Inflammatory macrophage treated with lipopolysaccharide for 4 hours (primary cell): ENCODE measurements at regions not wholly inside any gene's neighbourhood (a gene's known extent, or its start where the extent isn't known, plus 50 kb on each side); places are given as distances from the start of the nearest gene placed in this dataset.

Experiments used
- DNase-seq: peaks from one replicate; pipeline ENCODE4 v3.0.0-alpha.2; 2020

DNA sequence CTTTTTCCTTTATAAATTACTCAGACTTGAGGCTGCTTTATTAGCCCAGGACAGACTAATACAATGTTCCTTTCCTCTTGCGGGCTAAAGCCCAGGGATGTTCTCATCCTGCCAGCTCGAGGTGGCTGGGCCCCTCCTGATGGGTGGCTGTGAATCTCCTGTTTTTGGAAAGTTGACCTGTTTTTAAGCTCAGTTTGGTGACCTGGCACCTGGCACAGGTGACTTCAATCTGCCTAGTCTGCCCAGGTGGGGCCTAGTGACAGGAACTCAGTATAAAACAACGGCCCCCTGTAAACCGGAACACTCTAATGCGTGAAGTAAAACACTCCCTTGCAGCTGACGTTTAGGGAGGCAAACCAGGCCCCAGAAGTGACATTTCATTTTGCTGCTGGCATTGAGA lies 92.7 kb upstream of the SNTG2 start:
- DNase-seq = no peak

DNA sequence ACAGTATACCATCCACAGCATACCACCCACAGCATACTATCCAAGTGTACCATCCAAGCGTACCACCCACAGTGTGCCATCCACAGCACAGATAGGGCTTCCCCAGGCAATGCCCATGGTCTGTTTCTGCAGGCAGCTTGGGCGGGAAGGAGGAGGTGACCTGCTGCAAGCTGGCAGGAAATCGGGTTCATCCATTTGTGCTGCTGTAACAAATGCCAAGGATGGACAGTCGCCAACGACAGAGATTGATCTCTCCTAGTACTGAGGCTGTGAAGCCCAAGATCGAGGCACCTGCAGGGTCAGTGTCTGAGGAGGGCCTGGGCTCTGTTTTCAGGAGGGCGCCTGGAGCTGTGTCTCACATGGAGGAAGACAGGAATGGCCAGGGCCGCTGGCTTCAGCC lies 93.6 kb upstream of the SNTG2 start:
- DNase-seq = no peak

DNA sequence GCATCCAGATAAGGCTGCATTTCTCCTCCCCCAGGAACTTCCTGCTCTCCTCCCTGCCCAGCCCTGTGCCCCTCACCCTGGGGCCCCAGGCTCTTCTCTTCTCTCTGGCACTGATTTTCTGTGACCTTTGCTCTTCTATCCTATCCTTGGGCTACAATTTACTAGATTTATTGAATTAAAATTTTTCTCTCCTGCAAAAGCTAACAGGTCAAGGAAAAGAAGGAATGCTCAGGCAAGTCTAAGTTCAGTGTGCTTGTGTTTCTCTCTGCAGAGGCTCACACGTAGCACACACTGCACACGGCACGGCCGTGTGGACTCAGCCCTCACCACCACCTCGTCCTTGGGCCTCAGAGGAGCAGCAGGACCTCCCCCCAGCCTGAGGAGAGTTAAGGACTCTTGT lies 94.2 kb upstream of the SNTG2 start:
- no peak for DNase-seq

GRCh38 chr2:856041-856440 lies 94.6 kb upstream of the SNTG2 start:
- DNase-seq = no peak

- DNase-seq = no peak
Observed at GRCh38 chr2:855177-855576, 95.5 kb upstream of the SNTG2 start.

GRCh38 chr2:854460-854859 lies 96.2 kb upstream of the SNTG2 start:
- no peak for DNase-seq

DNA sequence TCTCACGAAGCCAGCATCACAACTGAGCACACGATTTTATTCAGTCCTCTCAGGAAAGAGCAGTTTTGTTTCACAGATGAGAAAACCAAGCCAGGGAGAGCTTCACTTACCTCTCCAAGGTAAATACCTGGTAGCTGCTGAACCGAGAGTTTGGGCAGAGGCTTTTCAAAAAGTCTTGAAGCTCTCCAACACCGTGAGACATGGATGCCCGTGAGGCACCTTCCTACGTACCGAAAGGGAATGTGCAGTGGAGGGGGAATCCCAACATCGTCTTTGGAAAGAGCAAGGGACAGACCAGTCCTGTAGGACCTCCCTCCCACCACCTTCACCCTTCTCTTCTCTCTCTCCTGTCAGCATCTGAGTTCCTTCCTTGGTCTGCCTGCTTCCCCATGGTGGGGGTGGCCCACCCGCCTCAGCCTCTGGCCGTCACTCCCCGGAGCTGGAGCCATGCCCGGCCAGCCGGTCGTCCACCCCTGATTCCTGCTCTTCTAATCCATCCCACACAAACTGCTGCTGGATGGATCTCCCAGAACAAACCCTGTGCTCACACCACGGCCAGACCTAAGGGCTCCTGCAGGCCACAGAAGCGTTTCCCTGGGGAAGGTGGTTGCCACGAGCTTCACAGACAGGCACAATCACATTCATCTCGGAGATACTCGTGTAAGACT lies 97.3 kb upstream of the SNTG2 start:
- no peak for DNase-seq

DNA sequence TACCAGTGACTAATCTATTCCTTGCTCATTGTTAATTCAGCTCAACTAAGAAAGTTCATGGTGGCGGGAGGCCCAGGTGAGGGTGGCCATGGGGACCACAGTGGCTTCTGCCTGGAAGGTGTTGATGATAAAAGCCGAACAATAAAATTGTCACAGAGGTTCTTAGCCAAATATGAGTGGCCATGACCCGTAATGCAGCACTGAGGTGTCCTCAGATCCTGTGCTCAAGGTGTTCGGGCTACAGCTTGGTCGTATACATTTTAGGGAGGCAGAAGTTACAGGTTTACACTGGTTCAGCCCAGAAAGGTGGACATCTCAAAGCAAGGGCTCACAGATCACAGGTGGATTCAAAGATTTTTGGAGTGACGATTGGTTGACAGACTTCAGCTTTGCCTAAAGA lies 98.5 kb upstream of the SNTG2 start:
- no peak for DNase-seq

DNA sequence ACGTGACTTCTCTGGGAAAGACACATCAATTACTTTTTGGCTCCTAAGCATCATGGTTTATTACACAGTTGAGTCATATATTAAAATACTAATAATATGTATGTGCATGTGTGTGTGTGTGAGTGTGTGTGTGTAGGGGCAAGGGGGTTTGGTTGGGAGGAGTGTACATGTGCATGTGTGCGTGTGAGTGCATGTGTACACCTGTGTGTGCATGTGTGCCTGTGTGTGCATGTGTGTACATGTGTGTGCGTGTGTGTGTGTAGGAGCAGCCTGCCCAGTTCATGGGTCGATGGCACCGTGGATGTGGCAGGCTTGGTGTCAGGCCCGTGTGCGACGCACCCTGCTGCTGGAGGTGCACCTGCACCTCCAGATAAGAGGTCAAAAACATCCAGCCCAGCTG lies 99.0 kb upstream of the SNTG2 start:
- no peak for DNase-seq

DNA sequence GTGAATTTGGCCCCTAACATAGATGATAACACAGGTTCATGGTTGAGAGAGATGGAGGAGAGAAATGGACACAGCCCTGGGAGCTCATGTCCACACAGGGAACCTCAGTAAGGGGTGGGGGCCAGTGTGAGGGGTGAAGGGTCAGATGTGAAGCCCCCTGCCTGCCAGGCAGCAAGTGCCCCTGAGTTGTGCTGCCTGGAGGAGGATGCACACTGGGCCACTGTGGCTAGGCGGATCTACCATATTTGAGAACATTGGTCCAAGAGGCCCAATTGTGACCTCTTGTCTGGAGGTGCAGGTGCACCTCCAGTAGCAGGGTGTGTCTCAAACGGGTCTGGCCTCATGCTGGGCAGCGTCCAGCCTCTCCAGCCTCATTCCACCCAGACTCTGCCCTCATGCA lies 99.6 kb upstream of the SNTG2 start:
- no peak for DNase-seq

- DNase-seq = no peak
Observed at GRCh38 chr2:850429-850828, 100.2 kb upstream of the SNTG2 start.

DNA sequence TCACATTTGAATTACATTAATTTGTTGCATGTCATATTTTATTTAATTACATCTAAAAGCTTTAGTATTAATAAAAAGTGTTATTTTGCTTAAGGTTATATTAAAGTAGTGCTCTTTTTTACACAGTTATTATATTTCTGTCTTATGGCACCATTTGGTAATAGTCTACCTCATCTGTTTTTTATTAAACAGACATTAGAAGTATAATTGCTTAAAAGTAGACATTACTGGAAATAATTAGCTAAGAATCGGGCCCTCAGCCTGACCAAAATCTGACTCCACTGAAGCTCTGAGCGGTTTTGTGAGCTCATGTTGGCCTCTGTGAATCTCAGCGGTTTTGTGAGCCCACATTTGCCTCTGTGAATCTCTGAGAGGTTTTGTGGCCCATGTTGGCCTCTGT lies 102.5 kb upstream of the SNTG2 start:
- DNase-seq = no peak

DNA sequence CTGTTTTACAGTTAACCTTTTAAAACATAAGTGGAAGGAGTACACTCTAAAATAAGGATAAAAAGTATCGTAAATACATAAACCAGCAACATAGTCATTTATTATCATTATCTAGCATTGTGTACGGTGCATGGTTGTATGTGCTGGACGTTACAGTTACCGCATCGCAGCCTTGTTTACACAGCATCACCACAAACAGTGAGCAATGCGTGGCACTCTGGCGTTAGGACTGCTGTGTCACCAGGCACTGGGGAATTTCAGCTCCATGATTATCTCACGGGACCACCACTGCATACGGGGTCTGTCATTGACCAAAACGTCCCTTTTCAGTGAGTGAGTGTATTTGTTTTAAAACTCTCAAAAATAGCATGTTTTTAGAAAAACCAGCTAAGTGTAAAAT lies 103.0 kb upstream of the SNTG2 start:
- no peak for DNase-seq

DNA sequence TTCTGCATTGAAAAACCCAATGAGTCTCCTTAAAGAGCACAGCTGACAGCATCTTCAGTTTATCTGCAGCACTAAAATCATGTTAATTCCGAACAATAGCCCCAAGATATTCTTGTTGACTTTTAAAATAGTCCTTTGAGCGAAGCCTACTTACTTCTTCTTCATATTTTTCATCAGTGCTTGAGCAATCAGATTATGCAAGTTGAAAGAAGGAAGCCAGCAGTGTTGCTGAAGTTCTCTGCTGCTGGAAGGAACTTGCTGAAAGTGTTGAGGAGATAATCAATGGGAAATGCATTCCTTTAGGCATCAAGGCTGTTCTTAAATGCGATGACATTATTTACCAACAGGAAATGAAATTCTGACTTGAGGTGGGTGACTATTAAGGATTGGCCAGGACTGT lies 105.9 kb upstream of the SNTG2 start:
- DNase-seq = peak; percentile 47

DNA sequence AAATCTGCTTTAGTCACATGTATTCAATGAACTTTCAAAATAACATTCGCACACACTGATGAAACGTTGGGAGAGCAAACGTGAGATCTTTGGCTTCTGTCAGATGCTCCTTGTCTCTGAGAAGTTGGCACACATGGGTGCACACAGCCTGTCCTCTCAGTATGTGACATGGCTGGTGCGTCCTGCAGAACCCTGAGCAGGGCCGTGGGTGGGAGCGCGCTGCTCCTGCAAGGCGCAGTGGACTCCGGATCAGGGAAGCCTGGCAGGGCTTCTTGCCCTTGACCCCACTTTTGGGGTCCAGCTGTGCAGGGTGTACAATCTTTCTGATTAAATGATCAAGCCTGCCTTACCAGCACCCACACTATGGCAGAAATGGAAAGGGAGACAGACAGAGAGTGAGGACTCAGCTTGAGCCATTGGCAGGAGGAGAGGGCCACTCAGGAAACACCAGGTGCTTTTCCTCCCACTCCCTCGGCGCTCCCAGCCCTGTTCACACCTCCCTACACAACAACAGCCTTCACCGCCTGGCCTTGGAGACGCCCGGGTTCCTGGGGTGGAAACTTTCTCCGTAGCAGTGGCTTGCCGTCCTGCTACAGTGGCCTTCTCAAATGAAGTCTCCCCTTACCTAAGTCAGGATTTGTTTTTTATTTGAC lies 108.4 kb upstream of the SNTG2 start:
- no peak for DNase-seq

DNA sequence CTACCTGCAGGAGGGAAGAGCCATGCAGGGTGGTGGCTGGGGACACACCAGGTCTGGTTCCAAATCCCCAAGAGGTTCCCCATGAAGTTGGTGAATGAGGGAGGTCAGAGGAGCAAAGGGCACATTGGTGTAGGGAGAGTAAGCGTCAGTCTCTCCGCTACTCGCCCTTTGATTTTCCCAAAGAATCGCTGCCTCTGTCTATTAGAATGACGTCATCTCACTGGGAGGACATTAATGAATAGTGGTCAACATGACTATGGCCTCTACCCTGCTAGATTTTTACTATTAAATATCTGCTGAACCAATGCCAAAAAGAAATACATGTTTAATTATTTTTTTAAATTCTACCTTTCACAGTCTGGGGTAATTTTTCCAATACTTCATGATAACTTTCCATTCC lies 109.6 kb upstream of the SNTG2 start:
- DNase-seq = no peak

DNA sequence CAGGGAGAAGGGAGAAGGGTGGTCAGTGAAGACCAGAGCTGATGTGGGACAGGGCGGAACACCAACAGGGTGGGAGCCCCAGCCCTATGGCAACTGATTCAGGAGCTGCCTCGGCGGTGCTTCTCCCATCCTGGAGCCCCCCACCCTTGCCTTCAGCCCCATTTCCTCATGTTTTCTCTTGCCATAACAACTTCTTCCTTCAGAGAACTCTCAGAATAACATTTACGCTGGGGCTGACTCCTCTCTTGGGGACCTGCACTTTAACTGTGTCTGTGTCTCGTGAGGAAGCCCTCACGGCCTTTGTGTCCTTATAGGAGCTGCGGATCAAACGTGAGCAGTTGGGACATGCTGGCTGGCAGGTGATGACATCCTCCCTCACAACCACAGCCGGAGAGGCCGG lies 116.4 kb upstream of the SNTG2 start:
- DNase-seq = no peak

GRCh38 chr2:833180-833579 lies 117.5 kb upstream of the SNTG2 start:
- no peak for DNase-seq

DNA sequence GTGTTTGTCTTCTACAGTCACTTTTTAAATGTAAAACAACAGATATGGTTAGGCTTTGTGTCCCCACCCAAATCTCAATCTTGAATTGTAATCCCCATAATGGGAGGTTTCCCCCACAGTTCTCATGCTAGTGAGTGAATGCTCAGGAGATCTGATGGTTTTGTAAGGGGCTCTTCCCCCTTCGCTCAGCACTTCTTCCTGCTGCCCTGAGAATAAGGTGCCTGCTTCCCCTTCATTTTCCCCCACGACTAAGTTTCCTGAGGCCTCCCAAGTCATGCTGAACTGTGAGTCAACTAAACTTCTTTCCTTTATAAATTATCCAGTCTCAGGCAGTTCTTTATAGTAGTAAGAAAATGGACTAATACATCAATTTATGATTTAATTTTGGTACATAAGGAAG lies 118.0 kb upstream of the SNTG2 start:
- no peak for DNase-seq

- no peak for DNase-seq
Observed at GRCh38 chr2:831622-832021, 119.0 kb upstream of the SNTG2 start.

DNA sequence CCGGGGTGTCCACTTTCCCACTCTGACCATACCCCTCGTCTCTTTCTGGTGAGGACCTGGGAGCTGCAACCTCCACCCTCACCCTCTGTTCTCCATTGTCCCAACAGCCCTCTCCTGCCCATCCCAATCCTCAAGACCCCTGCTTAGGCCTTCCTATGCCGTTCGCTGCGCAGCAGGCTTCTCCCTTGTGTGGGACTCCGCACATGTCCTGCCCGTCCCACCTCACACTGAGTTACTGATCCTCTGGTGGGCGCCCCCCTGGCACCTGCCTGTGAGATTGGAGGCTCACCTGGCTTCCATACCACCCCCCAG lies 119.5 kb upstream of the SNTG2 start:
- DNase-seq = no peak

DNA sequence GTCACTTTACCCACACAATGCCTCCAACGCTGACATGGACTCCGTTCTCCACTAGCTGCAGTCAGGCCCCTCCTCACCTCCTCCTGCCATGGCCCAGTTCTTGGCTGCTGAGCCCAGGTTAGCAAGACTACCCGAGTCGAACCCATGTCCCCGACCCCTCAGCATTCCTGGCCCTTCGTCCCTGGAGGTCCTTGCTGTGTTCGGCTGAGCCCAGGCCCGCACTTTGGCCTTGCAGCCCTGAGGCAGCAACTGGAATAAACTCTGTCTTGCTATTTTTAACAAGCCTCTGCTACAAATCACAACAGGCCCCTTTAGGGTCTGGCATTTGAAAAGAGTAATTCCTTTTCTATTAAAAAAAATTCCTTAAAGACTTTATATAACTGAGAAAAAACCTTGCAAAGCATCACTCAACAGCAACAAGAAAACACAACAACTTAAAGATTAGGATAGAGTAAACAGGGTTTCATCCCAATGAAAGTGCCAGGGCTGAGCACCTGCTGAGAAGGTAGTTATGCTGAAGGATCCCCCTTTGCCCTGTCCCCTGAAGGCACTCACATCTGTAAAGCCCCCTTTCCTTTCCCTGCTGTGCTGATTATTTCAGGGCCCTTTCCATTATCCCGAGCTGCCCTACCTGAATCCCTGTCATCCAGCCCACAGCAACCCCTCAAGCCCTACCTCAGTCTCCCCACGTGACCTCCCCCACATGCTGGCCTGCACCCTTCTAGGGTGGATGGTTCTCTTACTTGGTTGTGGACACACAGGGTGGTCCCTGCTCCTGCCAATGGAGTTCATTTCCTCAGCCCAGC lies 120.0 kb upstream of the SNTG2 start:
- DNase-seq = no peak

DNA sequence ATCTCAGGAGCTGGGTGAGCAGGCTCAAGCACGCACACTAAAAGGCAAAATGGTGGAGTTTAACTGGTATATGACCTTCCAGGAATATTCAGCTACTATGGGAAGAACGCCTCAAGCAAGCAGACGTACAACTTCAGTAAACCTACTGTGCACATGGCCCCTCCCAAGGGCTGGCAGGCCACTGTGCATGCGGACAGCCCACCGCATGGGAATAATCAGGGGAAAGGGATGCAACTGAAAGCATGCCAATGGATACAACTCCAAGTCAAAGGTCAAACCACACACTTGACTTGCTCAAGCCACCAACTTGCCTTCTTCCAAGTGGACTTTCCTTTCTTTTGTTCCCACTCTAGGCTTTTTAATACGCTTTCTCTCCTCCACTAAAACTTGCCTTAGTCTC lies 121.6 kb upstream of the SNTG2 start:
- DNase-seq = no peak

- no peak for DNase-seq
Observed at GRCh38 chr2:824954-825353, 125.7 kb upstream of the SNTG2 start.

- no peak for DNase-seq
Observed at GRCh38 chr2:824524-824923, 126.1 kb upstream of the SNTG2 start.
